Stimulated activated CD4-positive, alpha-beta T cell treated with anti-CD3 and anti-CD28 coated beads, Interleukin-1b, Interleukin-23, amount 100 ng/mL, for 1 hour (primary cell): ENCODE measurements at regions not wholly inside any gene's neighbourhood (a gene's known extent, or its start where the extent isn't known, plus 50 kb on each side); places are given as distances from the start of the nearest gene placed in this dataset.

ENCODE experiments used
- DNase-seq, 2 donors: peaks; one replicate each; pipeline ENCODE4 v3.0.0-alpha.2; 2020; ENCODE audit warnings: low read depth in 2 of 2

DNA sequence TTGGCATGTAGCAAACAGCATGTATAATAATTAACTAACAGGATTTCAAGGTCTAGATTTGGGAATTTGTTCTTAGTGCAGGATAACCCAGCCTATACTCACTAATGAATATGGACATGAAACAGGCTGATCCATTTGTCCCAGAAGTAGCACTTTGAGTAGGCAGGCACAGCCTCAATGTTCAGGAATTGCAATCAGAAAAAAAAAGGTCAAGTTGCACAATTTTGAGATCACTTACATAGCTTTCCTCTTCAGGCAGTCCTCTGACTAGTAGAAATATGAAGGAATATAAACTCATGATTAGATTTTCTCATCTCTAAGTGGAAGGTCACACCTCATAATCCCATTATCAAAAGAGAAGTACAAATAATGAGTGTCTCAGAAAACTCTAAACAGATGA is 921.4 kb upstream of the CELF2 start:
- no peak for DNase-seq

DNA sequence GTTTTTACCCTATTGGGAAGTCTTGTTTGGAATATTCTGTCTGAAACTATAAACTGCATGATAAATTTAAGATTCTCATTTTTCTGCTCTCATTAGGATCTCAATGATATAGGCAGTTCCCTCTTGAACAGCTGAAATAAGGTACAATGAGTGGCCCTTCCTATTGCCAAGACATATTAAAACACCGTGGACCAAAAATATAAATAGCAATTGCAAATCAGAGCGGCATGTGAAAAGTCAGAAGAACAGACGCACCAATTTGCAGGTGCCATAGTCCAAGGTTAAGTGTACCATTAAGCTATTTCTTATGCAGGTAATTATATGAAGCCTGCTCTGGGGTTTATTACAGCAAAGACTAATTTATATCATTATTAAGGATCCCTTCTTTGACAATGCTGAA is 920.8 kb upstream of the CELF2 start:
- DNase-seq = no peak

DNA sequence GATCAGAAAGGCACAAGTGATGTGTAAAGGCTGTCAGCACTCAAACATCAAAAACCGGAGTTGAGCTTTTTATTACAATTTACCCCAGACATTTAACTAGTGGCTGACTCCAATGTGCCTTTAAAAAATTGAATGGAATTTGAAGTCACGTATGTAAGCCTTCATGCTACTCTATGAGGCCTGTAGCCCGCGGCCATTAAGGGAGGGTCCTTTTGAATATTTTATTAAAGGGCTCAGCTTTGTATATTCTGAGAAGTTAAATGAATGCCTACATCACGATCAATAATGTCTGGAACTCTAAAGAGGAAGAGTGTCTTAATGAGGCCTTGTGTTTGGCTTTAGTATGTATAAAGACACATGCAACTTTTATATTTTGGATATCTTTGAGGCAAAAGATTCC is 916.6 kb upstream of the CELF2 start:
- no peak for DNase-seq

DNA sequence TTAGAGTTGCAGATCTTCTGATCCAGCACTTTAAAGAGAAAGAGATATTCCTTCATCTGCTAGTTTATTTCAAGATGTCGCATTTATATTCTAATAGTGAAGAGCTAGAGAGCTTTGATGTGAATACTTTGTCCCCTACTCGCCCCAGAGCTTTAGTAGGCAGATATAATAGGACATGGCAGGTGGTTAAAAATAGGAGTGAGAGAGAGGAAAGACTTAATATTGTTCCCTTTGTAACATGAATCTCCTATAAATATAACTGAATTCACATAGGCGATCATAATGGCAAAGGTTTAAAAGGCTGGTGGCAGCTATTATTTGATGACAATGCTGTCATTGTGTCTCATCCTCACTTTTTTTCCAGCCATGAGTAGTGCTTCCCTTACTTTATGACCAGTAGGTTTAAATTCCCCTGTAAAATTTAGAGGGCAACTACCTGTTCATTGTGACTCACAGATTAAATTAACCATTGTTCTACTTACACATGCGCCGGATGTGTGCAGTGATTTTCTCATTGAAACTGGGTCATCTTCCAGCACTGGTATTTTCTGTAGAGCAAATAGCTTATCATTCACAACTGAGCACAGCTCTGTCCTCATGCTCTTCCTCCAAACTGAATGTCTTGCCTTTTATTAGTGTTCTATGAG is 906.7 kb upstream of the CELF2 start:
- no peak for DNase-seq

DNA sequence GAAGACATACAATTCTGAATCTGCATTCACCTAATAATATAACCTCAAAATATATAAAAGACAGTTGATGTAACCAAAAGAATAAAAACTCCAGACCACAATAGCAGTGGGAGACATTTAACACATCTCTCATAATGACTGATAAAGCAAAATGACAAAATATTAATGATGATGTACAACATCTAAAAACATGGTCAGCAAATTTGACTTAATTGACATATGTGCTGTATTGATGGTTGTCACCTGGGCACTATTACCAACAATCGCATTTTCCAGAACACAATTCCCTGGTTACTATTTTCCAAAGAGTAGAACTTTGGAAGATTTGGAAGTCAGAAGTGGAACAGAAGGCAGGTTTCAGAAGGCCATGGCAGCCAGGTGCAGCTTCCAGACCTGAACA is 899.5 kb upstream of the CELF2 start:
- no peak for DNase-seq

DNA sequence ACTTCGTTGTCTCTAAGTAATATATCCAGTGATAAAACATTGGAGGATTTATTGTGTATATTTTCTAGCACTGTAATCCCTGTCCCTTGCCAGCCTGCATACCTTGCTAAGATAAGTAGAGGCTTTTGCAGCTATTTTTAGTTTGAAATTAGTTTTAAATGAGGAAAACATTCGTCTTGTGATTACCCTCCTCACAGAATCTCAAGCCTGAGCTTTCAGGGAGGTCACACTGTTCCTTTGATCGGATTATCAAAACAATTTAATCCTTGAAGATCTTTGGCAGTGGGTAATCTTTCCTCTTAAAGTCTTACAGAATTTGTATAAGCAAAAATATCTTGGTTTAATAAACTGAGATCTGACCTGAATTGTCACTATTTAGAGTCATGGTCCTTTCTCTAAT is 897.0 kb upstream of the CELF2 start:
- no peak for DNase-seq

DNA sequence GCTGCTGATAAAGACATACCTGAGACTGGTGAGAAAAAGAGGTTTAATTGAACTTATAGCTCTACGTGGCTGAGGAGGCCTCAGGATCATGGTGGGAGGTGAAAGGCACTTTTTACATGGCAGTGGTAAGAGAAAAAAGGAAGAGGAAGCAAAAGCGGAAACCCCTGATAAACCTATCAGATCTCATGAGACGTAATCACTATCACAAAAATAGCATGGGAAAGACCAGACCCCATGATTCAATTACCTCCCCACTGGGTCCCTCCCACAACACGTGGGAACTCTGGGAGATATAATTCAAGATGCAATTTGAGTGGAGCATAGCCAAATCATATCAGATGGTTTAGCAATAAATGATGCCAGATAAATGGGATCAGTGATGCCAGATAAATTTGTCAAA is 892.0 kb upstream of the CELF2 start:
- DNase-seq = no peak

DNA sequence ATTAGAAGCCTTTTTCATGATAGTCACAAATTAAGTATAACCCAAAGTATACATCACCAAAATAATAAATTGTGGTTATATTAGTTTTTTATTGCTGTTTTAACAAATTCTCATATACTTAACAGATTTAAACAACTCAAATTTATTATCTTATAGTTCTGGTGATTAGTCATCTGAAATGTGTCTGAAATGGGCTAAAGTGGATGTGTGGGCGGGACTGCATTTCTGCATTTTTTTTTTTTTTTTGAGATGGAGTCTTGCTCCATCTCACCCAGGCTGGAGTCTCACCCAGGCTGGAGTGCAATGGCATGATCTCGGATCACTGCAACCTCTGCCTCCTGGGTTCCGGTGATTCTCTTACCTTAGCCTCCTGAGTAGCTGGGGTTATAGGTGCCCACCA is 891.5 kb upstream of the CELF2 start:
- DNase-seq = no peak

DNA sequence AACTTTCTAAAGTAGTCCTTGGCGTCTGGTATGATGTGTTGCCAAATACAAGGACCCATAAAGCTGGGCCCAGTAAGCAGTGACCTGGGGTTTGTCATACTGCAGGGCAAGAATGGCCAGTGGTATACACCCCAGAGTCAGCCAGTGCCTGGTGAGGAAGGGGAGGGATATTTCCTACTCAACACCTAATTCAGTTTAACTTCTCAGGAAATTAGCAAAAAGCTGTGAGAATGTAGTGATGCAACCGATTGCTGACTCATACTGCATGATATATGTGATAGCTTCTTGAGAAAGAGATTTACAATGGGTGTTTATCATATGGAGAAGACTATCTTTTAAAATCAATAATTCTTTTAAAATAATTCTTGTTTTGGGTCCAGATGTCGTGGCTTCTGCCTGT is 889.3 kb upstream of the CELF2 start:
- no peak for DNase-seq

DNA sequence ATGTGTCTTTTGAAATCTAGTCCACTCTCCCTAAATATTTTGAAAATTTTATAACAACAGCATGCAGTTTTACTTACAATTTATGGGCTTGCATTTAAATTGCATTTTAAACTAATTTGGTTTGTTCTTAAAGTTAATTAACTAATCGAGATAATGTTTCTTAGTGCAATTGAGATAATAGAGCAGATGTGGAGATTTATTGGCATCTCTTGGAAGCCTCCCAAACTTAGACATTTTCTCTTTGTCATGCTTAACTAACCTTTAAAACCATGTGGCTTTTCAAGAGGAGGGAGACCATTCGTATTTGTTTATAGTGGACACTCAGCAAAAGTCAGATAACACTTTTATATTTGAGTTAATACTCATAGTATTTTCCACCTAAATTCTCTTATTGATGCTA is 887.0 kb upstream of the CELF2 start:
- DNase-seq = no peak

DNA sequence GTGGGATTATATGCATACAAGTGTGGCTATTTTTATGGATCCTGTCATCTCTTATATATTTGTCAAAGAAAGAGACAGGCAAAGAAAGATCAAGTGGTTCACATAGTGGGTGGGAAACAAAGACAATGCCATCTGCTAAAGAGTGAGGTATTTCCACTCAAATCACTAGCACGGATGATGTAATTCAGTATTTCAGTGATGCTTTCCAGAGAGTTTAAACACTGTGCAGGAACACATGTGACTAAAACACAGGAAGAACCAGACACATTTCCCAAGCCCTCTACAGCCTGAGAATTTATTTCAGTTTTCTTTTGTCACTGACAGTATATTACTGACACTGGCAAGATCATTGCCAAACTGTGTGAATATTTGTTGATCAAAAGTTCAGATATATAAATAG is 885.7 kb upstream of the CELF2 start:
- DNase-seq = no peak

DNA sequence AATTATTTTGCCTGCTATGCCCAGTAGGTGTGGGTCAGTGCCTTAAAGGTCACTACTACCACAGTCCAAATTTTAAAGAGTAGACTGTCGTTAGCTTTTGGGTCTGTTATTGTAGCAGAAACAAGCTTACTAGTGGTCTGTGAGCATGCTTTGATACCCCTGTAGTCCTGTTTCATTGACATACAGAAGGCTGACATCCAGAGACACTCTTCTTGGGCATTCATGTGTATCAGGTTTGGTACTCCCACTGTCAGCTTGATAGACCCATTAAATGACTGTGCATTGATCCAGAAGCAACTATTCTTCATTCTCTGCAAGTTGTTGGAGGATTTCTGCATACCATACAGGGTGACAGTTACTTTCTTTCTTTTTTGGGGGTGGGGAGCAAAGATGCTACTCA is 884.4 kb upstream of the CELF2 start:
- no peak for DNase-seq

DNA sequence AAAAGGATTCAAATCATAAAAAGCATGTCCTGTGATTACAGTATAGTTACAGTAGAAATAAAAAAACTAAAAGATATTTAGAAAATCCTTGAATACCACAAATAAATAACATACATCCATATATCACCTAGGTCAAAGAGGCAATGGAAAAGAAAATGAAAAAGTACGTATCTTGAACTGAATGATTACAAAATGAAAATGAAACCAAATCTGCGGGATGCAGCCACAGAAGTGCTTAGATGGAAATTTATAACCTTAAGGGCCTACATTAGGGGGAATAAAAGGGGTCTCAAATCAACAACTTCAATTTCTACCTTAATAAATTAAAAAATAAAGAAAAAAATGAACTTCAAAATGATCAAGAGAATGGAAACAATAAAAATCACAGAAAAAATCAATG is 879.0 kb upstream of the CELF2 start:
- no peak for DNase-seq

DNA sequence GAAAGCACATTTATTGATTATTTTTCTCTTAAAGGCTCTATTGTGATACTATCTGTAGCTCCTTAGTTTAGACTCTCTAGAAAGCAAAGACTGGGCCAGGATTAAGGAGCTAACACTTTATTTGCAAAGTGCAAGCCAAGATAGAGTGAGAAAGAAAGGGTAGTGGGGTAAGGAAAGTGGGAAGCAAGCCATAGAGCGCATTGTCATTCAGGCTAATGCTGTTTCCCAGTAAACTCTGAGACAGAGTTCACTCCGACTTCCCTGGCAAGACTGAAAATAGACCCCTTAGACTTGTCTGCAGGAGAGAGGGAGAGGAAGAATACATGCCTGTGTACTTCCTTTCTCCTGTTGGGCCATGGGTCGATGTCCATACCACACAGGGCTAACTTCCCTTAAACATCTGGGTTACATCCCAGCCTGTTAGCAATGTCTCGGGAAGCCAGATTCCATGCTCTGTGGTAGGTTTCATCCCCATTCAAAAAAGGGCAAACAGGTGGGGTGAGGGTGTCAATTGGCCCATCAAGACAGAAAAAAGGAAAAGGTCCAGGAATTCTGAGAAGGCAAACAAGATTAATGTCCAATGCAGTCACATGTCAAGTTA is 875.8 kb upstream of the CELF2 start:
- no peak for DNase-seq

DNA sequence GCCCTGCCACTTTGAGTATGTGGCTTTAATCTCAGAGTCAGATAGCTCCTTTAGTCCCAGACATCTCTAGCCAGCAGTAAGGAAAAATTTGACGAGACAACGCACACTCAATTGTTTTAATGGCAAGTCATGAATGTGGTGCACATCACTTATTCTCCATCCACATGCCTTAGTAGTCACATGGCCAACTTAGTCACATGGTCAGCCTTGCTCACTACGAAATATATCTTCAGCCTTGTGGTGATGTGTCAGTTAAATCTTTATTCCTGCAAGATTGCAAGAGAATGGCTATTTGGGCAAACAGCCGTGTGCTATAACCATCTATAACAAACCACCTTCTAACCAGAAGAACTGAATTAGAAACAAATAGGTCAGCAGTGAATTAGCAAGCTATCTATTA is 871.1 kb upstream of the CELF2 start:
- DNase-seq = no peak

DNA sequence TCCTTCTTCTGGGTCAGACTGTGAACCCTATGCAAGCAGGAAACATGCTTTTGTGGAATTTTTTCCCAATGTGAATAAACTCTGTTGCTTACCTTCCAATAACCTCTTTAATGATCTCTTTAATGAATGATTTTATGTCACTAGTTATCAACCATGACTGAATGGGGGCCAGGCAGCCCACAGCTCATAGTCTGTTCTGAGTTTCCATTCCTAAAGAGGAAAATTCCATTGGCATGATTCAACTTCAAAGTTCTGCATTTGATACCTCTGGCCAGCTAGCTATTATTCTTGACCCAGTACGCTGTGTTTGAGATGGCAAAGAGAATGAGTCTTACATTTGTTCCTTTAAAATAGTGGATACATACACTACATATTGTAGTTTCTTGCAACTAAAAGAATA is 867.8 kb upstream of the CELF2 start:
- DNase-seq = no peak

DNA sequence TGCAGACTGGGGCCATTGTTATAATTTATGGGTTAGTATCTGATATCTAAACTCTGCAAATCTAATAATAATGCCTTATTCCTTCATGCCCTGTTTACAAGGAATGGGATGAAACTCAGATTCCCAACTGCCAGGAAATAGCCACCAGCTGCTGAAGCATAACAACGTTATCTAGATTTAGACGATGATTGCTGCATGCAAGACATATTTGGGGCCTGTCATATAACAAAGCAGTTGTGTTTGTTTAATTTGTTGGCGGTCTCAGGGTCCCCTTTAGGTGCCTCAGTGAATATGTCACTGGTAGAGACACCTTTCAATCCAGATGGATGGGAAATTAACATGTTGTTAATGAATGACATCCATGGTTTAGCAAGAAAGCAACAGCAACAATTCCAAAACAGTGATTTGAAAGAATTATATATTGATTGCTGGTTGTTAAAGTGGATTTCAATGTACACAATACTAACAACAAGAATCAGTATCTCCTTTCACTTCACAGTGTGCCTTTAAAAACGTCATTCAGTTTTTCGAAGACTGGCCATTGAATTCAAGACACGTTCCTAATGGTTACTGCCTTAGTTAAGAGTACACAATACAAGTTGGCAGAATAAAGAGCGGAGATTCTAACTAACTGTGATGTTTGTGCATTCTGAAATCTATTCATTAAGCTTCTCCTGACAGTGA is 860.6 kb upstream of the CELF2 start:
- DNase-seq = no peak

DNA sequence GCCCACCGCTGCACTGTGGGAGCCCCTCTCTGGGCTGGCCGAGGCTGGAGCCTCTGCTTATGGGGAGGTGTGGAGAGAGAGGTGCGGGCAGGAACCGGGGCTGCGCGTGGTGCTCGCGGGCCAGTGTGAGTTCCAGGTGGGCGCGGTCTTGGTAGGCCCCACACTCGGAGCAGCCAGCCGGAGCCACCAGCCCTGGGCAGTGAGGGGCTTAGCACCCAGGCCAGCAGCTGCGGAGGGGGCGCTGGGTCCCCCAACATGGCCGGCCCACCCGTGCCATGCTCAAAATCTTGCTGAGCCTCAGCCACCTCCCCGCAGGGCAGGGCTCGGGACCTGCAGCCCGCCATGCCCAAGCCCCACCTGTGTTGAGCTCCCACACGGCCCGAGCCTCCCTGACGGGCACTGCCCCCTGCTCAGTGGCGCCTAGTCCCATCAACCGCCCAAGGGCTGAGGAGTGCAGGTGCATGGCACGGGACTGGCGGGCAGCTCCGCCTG is 856.8 kb upstream of the CELF2 start:
- DNase-seq = no peak

DNA sequence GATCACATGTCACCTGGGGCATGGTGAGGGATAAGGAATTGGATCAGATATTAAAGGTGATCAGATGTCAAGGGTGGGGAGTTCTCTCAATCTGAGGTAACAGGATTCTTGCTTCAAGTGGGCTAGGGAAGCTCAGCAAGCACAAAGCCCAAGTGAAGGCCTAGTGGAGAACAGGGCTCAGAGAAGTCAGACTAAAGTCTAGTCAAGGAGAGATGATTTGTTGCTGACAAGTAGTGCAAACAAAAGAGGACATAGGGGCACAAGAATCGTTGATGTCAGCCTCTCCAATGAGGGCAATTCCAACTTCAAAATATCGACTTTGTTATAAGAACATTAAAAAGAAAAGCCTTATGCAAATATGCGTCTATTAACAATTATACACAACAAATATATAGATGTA is 852.8 kb upstream of the CELF2 start:
- no peak for DNase-seq

DNA sequence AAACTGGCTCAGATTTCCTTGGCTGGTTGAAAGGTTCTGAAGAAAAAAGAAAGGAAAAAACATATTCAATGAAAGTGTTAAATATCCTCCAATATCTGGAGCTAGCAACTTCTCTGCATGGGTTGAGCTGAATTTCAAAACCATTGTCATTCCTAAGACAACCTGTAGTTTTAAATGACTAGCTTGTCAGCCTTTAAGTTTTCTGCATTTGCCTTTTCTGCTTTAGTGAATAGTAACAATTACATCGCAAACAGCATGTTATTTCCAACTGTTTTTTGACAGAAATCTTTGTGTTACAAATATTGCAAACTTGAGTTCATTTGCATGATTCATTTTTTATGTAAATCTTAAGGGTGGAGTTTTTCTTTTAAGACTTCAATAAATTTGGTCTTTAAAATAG is 852.3 kb upstream of the CELF2 start:
- DNase-seq = no peak

DNA sequence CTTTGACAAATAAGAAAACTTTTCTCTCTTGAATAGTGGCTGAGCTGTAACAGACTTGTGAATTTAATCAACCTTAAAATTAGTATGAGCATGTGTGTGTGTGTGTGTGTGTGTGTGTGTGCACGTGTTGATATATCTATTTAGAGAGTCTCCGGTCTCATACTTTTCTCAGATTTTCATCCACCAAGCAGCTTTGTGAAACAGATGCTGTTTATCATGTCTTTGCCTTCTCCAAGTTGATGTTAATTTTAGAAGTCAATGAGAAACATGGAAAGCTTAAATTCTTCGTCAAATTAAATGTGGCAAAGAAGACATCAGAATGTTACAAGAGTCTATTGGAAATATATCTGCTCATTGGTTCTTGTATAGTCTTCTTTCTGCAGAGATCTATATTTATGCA is 839.2 kb upstream of the CELF2 start:
- no peak for DNase-seq

DNA sequence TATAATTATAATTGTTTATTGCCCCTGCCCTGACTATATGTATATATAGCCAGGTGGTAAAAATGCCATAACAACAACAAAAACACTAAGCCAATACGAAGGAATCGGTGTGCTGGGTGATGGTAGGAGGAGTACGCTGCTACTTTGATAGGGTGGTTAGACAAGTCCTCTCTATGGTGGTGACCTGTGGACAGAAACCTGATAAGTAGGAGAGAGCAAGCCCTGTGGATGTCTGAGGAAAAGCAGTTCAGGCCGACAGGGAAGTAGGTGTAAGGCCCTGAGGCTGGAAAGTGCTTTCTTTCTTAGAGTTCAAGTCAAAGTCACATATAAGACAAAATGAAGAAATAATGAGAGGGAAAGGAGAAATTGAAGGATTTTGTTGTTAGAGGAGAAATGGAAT is 823.8 kb upstream of the CELF2 start:
- no peak for DNase-seq

DNA sequence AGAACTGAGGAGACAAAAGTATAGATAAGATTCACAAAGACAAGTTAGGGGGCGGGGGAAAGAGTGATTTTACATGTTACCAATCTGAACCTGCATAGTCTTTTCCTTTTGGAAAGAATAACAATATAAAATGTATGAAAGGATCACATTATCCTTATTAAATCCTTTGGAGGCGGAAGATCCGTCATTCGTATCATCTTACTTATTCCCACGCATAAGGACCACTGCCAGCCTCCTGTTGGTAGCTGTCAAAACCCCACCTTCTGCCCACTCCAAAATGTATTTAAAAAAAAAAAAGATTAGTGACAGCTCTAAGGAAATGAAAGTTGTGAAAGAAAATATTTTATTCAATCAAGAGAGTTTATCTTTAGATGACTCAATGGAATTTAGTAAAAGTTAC is 821.0 kb upstream of the CELF2 start:
- DNase-seq = no peak

DNA sequence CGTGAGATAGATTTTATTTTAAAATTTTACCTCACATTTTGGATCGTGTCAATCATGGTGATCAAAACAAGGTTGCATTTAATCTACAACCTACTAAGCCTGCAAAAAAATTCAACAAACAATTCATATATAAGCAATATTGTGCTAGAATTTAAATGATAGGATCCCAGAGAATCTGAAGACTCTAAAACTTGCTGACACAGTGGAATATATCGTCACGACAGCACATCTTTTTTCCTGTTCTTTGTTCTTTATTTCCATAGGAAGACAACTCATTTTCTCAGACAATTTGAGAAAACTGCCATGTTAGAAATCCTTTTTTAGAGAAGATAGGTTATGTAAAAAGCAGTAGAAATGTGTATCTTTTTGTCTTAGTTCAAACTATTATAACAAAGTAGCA is 820.2 kb upstream of the CELF2 start:
- no peak for DNase-seq
